RPMI7951 (cell line): ENCODE measurements at regions not wholly inside any gene's neighbourhood (a gene's known extent, or its start where the extent isn't known, plus 50 kb on each side); places are given as distances from the start of the nearest gene placed in this dataset.

Source experiments
- DNase-seq: peaks from one replicate; pipeline ENCODE4 v3.0.0-alpha.2; 2012; ENCODE audit warnings: low read depth

- no peak for DNase-seq
These were observed 391.0 kb upstream of the EEF2KMT start for GRCh38 chr16:5488581-5488980.

GRCh38 chr16:5487728-5488127 is 390.1 kb upstream of the EEF2KMT start:
- DNase-seq = no peak

GRCh38 chr16:5482256-5482655 is 384.7 kb upstream of the EEF2KMT start:
- no peak for DNase-seq

GRCh38 chr16:5480431-5481195 is 383.0 kb upstream of the EEF2KMT start:
- no peak for DNase-seq

- no peak for DNase-seq
These were observed 382.3 kb upstream of the EEF2KMT start for GRCh38 chr16:5479926-5480325.

- no peak for DNase-seq
These were observed 380.4 kb upstream of the EEF2KMT start for GRCh38 chr16:5478036-5478435.

GRCh38 chr16:5477251-5477650 is 379.7 kb upstream of the EEF2KMT start:
- no peak for DNase-seq

- DNase-seq = no peak
These were observed 375.0 kb upstream of the EEF2KMT start for GRCh38 chr16:5472552-5472951.

GRCh38 chr16:5468488-5468887 is 370.9 kb upstream of the EEF2KMT start:
- no peak for DNase-seq

GRCh38 chr16:5467552-5467951 is 370.0 kb upstream of the EEF2KMT start:
- no peak for DNase-seq

GRCh38 chr16:5466551-5466950 is 369.0 kb upstream of the EEF2KMT start:
- DNase-seq = no peak

GRCh38 chr16:5465714-5466113 is 368.1 kb upstream of the EEF2KMT start:
- no peak for DNase-seq

GRCh38 chr16:5463820-5464219 is 366.2 kb upstream of the EEF2KMT start:
- DNase-seq = no peak

GRCh38 chr16:5461574-5461973 is 364.0 kb upstream of the EEF2KMT start:
- no peak for DNase-seq

- DNase-seq = no peak
These were observed 363.5 kb upstream of the EEF2KMT start for GRCh38 chr16:5461141-5461540.

GRCh38 chr16:5460701-5461100 is 363.1 kb upstream of the EEF2KMT start:
- DNase-seq = no peak

- no peak for DNase-seq
These were observed 362.3 kb upstream of the EEF2KMT start for GRCh38 chr16:5459863-5460262.

- DNase-seq = no peak
These were observed 357.5 kb upstream of the EEF2KMT start for GRCh38 chr16:5455110-5455509.

GRCh38 chr16:5454349-5454748 is 356.8 kb upstream of the EEF2KMT start:
- DNase-seq = no peak

GRCh38 chr16:5451641-5452040 is 354.0 kb upstream of the EEF2KMT start:
- DNase-seq = no peak

GRCh38 chr16:5450409-5451104 is 353.0 kb upstream of the EEF2KMT start:
- DNase-seq = no peak

- DNase-seq = no peak
These were observed 352.3 kb upstream of the EEF2KMT start for GRCh38 chr16:5449901-5450300.

GRCh38 chr16:5448798-5449197 is 351.2 kb upstream of the EEF2KMT start:
- DNase-seq = no peak

- no peak for DNase-seq
These were observed 350.1 kb upstream of the EEF2KMT start for GRCh38 chr16:5447734-5448133.
